Mesenchymal stem cell (in vitro differentiated cells and primary cell): ENCODE measurements at regions not wholly inside any gene's neighbourhood (a gene's known extent, or its start where the extent isn't known, plus 50 kb on each side); places are given as distances from the start of the nearest gene placed in this dataset.
A peak's percentile ranks its signal among the peaks of the same experiment; 100 is the strongest.

Source experiments
- DNase-seq: peaks from one replicate; pipeline ENCODE4 v3.0.0-alpha.2; 2013
- H2AFZ ChIP-seq: one replicate; pipeline ENCODE4 v1.6.1; 2013; ENCODE audit warnings: low read depth, mild to moderate bottlenecking, control low read depth, inconsistent platforms, low read length, moderate library complexity
- H2AK5ac ChIP-seq: 2 replicates; pipeline ENCODE4 v1.6.1; 2013; ENCODE audit warnings: low read length, moderate library complexity, mild to moderate bottlenecking, inconsistent platforms; ENCODE audit not compliant: severe bottlenecking
- H2BK120ac ChIP-seq: one replicate; pipeline ENCODE4 v1.6.1; 2013; ENCODE audit warnings: low read depth, mild to moderate bottlenecking, inconsistent platforms, low read length, moderate library complexity
- H2BK12ac ChIP-seq, 2 experiments: one replicate each; pipeline ENCODE4 v1.6.1; 2013; ENCODE audit warnings: inconsistent platforms in 2 of 2, low read length in 2 of 2, mild to moderate bottlenecking in 2 of 2, moderate library complexity in 2 of 2, control low read depth in 1 of 2
- H2BK15ac ChIP-seq: one replicate; pipeline ENCODE4 v1.6.1; 2013; ENCODE audit warnings: mild to moderate bottlenecking, low read depth, inconsistent platforms; ENCODE audit not compliant: poor library complexity, severe bottlenecking
- H2BK5ac ChIP-seq: 2 replicates; pipeline ENCODE4 v1.6.1; 2013; ENCODE audit warnings: low read depth, mild to moderate bottlenecking, low read length, control low read depth, inconsistent platforms; ENCODE audit not compliant: poor library complexity, severe bottlenecking
- H3K14ac ChIP-seq, 2 experiments: one replicate each; pipeline ENCODE4 v1.6.1; 2013; ENCODE audit warnings: inconsistent platforms in 2 of 2, low read length in 2 of 2, control low read depth in 1 of 2, mild to moderate bottlenecking in 1 of 2, moderate library complexity in 1 of 2
- H3K18ac ChIP-seq, 2 experiments: one replicate each; pipeline ENCODE4 v1.6.1; 2013; ENCODE audit warnings: inconsistent platforms in 2 of 2, low read length in 2 of 2, control low read depth in 1 of 2, low read depth in 1 of 2, mild to moderate bottlenecking in 1 of 2
- H3K23ac ChIP-seq, 2 experiments: one replicate each; pipeline ENCODE4 v1.6.1; 2013; ENCODE audit warnings: inconsistent platforms in 2 of 2, low read length in 2 of 2, mild to moderate bottlenecking in 2 of 2, moderate library complexity in 2 of 2, control low read depth in 1 of 2
- H3K27ac ChIP-seq: 2 replicates; pipeline ENCODE4 v1.5.1; 2013; ENCODE audit warnings: mild to moderate bottlenecking, moderate library complexity, low read length, control low read depth, inconsistent platforms; ENCODE audit not compliant: poor library complexity, severe bottlenecking
- H3K27me3 ChIP-seq, 2 experiments: 2 replicates each; pipeline versions ENCODE4 v1.6.1 to v1.7.0; 2013; ENCODE audit warnings: low read length in 2 of 2, mild to moderate bottlenecking in 2 of 2, moderate library complexity in 2 of 2, control low read depth in 1 of 2, inconsistent platforms in 1 of 2; ENCODE audit not compliant: control insufficient read depth in 1 of 2, insufficient read depth in 1 of 2
- H3K36me3 ChIP-seq, 2 experiments: 2 replicates each; pipeline versions ENCODE4 v1.6.1 to v1.7.0; 2013; ENCODE audit warnings: low read length in 2 of 2, control low read depth in 1 of 2, inconsistent platforms in 1 of 2, low read depth in 1 of 2, mild to moderate bottlenecking in 1 of 2; ENCODE audit not compliant: insufficient read depth in 2 of 2, control insufficient read depth in 1 of 2
- H3K4ac ChIP-seq, 2 experiments: one replicate each; pipeline ENCODE4 v1.6.1; 2013; ENCODE audit warnings: inconsistent platforms in 2 of 2, low read length in 2 of 2, mild to moderate bottlenecking in 2 of 2, moderate library complexity in 2 of 2, control low read depth in 1 of 2, low read depth in 1 of 2
- H3K4me1 ChIP-seq: 2 replicates; pipeline ENCODE4 v1.6.1; 2013; ENCODE audit warnings: low read depth, low read length, control low read depth; ENCODE audit not compliant: control insufficient read depth, insufficient read depth
- H3K4me2 ChIP-seq: 2 replicates; pipeline ENCODE4 v1.6.1; 2013; ENCODE audit warnings: low read length, mild to moderate bottlenecking, inconsistent platforms; ENCODE audit not compliant: poor library complexity, severe bottlenecking
- H3K4me3 ChIP-seq, 2 experiments: 2 replicates each; pipeline versions ENCODE4 v1.5.1 to v1.7.0; 2013; ENCODE audit warnings: low read length in 2 of 2, mild to moderate bottlenecking in 2 of 2, control low read depth in 1 of 2, low read depth in 1 of 2; ENCODE audit not compliant: insufficient read depth in 1 of 2
- H3K79me1 ChIP-seq: replicated peaks from 2 replicates; pipeline ENCODE4 v1.6.1; 2013; ENCODE audit warnings: mild to moderate bottlenecking, control low read depth, low read length, inconsistent platforms; ENCODE audit not compliant: poor library complexity, severe bottlenecking
- H3K9ac ChIP-seq: 2 replicates; pipeline ENCODE4 v1.7.0; 2013; ENCODE audit warnings: mild to moderate bottlenecking, low read length, moderate library complexity
- H3K9me3 ChIP-seq: 2 replicates; pipeline ENCODE4 v1.7.0; 2013; ENCODE audit warnings: mild to moderate bottlenecking, low read length; ENCODE audit not compliant: control insufficient read depth
- H4K8ac ChIP-seq: one replicate; pipeline ENCODE4 v1.6.1; 2013; ENCODE audit warnings: inconsistent platforms, mild to moderate bottlenecking, low read length, moderate library complexity
- H4K91ac ChIP-seq: one replicate; pipeline ENCODE4 v1.6.1; 2013; ENCODE audit warnings: mild to moderate bottlenecking, low read length, inconsistent platforms
- WGBS: methylation state at CpG from one replicate; pipeline ENCODE4 v1.1.7; 2013; ENCODE audit warnings: mixed read lengths; 5-methylcytosine and 5-hydroxymethylcytosine counted together

DNA sequence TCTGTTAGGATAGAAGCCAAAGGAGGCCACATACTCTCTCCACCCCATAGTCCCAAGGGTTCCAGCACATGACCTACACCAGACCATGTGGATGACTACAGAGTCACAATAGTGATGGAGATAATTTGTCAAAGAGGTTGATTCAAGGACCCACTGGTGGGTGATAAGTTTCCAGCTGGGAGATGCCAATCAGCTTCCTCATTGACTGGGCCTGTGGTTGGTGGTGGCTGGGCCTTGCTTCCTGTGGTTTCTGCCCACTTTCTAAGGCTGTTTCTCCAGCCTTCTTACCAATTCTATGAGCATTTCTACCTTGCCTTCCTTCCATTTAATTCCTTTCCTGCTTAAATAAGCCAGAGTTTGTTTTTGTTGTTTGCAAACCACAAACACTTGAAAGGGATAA, 95.5 kb upstream of the CPEB2 start:
- no peak overlapping the region for H2AFZ ChIP-seq
- no peak overlapping the region for H2BK15ac ChIP-seq
- H3K4ac ChIP-seq, result no peak overlapping the region
- H3K23ac ChIP-seq, result no peak overlapping the region
- H3K27ac ChIP-seq, result no peak overlapping the region
- no peak for DNase-seq
- H4K8ac ChIP-seq, result no peak overlapping the region
- H3K4me2 ChIP-seq, result no peak overlapping the region
- no peak overlapping the region for H3K9ac ChIP-seq
- no peak overlapping the region for H4K91ac ChIP-seq
- no peak overlapping the region for H3K14ac ChIP-seq
- H3K9me3 ChIP-seq, result no peaks in the 10 kb centered on the region
- H3K4me3 ChIP-seq, result no peak overlapping the region
- no peak overlapping the region for H2BK120ac ChIP-seq
- H3K4me1 ChIP-seq, result no peaks in the 10 kb centered on the region
- H2AK5ac ChIP-seq, result no peak overlapping the region
- H3K79me1 ChIP-seq, result no peaks in the 10 kb centered on the region
- H3K36me3 ChIP-seq, result no peaks in the 10 kb centered on the region
- H2BK12ac ChIP-seq, result no peak overlapping the region
- H3K27me3 ChIP-seq, result peaks cover 0 to 4% of the 10 kb centered on the region in 2 experiments
- no peak overlapping the region for H3K18ac ChIP-seq
- H2BK5ac ChIP-seq, result no peak overlapping the region

DNA sequence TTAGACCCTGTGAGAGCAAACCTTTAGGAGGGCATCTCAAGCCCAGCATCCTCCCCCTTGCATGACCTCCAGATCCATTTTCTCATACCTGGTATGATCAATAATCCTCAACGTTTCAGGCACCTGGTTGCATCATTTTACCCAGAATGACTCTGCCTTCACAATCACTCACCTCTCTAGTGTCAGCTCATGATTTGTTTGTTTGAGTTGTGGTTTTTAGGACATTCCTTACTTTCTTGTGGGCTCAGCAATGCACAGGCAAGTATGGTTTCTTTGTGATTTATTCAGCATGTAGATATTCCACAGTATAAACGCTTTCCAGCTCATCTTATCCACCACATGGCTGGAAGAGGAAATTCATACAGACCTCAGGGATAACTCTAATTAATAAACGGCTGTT, 93.6 kb upstream of the CPEB2 start:
- Histone ChIP-seq H3K14ac (no peak overlapping the region), H3K36me3 (no peaks in the 10 kb centered on the region), H3K4me1 (no peaks in the 10 kb centered on the region), H3K27ac (no peak overlapping the region), H4K8ac (no peak overlapping the region), H3K23ac (no peak overlapping the region), H4K91ac (no peak overlapping the region), H3K4me2 (no peak overlapping the region), H3K4me3 (no peak overlapping the region), H3K27me3 (peaks cover 0 to 4% of the 10 kb centered on the region in 2 experiments), H2BK15ac (no peak overlapping the region), H2BK12ac (no peak overlapping the region), H2BK120ac (no peak overlapping the region), H3K79me1 (no peaks in the 10 kb centered on the region), H2AK5ac (no peak overlapping the region), H2AFZ (no peak overlapping the region), H3K4ac (no peak overlapping the region), H2BK5ac (no peak overlapping the region), H3K18ac (no peak overlapping the region), H3K9ac (no peak overlapping the region), H3K9me3 (no peaks in the 10 kb centered on the region)
- DNase-seq, result peak; percentile 31
- WGBS, result 25% methylated on average over 3 of the region's 3 CpGs

DNA sequence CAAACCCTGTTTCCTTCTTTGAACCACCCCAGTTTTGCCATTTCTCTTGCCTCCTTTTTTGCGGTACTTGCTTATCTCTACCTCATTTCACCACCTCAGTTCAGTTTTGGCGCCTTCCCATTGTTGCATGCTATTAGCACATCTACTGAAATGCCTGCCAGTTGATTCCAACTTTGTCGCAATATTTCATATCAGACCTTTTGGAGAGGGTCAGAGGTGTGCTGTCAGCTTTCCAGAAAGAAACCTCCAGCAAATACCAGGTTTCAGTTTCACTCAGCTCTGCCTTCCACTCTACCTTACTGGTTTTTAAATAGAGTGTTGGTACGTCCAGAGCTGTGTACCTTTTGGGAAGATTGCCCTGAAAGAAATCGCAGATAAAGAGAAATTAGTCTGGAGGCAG, 91.9 kb upstream of the CPEB2 start:
- Histone ChIP-seq H3K18ac (no peak overlapping the region), H3K4me3 (no peak overlapping the region), H3K9ac (no peak overlapping the region), H3K9me3 (no peaks in the 10 kb centered on the region), H4K8ac (no peak overlapping the region), H3K4me1 (no peaks in the 10 kb centered on the region), H3K14ac (no peak overlapping the region), H3K23ac (no peak overlapping the region), H3K79me1 (no peaks in the 10 kb centered on the region), H3K4me2 (no peak overlapping the region), H2BK120ac (no peak overlapping the region), H2BK15ac (no peak overlapping the region), H3K4ac (no peak overlapping the region), H2AK5ac (no peak overlapping the region), H2AFZ (no peak overlapping the region), H2BK5ac (no peak overlapping the region), H3K36me3 (no peaks in the 10 kb centered on the region), H2BK12ac (no peak overlapping the region), H3K27ac (no peak overlapping the region), H3K27me3 (peaks cover 0 to 4% of the 10 kb centered on the region in 2 experiments), H4K91ac (no peak overlapping the region)
- no peak for DNase-seq
- WGBS, result 84% methylated on average over 4 of the region's 5 CpGs

DNA sequence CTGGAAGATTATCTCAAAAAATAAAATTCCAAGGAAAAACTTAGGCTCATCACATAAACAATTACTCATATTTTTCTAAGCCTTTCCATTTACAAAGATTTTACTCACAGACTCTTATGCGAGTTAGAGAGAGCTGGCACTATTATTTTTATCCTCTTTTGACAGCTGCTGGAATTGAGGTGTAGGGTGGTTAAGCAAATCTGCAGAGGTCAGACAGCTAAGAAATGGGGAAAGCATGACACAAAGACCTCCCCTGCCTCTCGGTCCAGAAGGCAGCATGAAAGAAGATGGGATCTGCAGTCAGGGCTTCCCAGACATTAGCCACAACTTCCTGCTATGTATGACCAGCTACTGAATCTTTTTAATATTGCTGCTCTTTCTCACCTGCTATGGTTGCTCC, 89.9 kb upstream of the CPEB2 start:
- Histone ChIP-seq H3K79me1 (no peaks in the 10 kb centered on the region), H3K23ac (no peak overlapping the region), H3K4me3 (no peak overlapping the region), H2BK15ac (no peak overlapping the region), H2BK12ac (no peak overlapping the region), H3K9ac (no peak overlapping the region), H3K27me3 (peaks cover 0 to 4% of the 10 kb centered on the region in 2 experiments), H4K8ac (no peak overlapping the region), H3K4ac (no peak overlapping the region), H4K91ac (no peak overlapping the region), H2BK120ac (no peak overlapping the region), H3K9me3 (no peaks in the 10 kb centered on the region), H3K4me2 (no peak overlapping the region), H3K36me3 (no peaks in the 10 kb centered on the region), H3K4me1 (peaks cover 9% of the 10 kb centered on the region), H2BK5ac (no peak overlapping the region), H3K18ac (no peak overlapping the region), H3K27ac (no peak overlapping the region), H3K14ac (no peak overlapping the region), H2AFZ (no peak overlapping the region), H2AK5ac (no peak overlapping the region)
- DNase-seq, result no peak
- 94% methylated on average over 2 of the region's 2 CpGs for WGBS
